ENCODE measurements at regions not wholly inside any gene's neighbourhood (a gene's known extent, or its start where the extent isn't known, plus 50 kb on each side); places are given as distances from the start of the nearest gene placed in this dataset.

DNA sequence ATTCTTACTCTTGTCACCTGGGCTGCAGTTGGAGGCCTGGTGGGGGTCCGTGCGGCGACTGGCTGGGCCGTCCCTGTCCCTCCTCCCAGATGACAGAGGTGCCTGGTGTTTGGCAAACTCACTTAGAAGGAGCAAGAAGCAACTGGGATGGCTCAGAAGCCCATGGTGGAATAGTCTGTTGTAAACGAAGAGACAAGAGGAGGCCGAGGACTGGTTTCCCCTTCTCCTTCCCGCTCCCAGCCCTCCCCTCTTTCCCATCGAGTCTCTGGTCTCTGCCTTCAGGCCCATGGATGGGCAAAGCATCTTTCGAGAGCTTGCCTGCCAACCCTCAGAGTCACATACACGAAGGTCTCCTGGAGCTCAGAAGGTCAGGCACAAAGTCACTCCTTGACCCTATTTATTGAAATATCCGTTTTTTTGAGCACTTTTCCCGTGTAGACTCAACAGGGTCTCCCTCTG lies 364.4 kb downstream of the SEC14L1 start:
- DNase-seq: no peak

DNA sequence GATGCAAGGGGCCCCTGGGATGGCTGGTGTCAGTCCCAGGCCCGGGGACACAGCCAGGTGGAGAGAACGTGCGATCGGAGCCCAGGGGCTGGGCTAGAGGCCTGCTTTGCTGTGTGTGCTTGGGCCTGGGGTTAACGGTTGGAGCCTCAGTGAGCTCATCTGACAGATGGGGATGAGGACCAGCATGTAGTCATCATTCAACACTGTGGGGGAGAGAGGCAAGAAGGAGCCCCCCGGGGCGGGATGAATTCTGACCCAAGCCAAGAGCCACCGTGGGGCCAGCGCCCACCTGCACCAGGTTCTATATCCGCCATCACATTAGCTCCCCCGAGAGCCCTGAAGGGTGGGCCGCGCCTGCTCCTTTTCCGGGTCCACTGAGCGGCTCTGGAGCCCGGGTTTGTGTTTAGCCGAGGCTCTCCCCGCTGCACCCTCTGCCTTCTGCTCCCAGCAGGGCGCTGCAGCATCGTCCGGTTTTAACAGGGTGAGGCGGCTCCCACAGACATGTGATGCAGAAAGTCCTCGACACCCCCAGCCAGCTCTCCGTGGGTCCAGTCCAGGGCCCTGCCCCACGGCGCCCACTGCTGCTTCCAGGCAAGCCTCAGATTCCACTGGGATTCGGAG lies 365.7 kb downstream of the SEC14L1 start:
- no peak for DNase-seq

DNA sequence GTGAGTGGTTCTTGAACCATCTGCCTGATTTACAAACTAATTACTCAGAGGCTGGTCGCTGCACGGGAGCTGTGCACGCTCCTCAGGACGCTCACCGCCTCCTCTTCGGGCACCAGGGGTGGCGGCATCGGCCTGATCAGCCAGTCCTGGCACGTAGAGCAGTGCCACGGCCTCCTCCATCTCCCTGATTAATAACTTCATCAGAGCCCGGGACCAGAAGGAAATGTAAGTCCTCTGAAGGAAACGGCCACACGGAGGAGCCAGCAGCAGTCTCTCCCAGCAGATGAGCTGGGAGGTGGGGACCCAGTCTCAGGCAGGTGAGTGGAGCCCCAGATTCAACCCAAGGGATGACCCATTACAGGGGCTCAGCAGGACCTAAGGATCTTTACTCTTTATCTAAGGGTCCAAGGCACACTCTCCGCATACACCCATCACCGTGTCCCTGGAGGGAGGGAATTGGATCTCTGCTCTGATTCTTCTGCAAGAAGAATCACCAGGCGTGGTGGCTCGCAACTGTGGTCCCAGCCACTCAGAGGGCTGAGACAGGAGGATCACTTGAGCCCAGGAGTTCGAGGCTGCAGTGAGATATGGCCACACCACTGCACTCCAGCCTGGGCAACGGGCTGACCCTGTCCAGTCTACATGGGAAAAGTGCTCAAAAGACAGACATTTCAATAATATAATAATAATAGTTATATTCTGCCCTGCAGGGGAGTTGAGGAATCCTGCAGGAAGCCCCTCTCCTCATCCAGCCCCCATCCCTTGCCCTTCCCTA lies 366.5 kb downstream of the SEC14L1 start:
- DNase-seq: no peak

DNA sequence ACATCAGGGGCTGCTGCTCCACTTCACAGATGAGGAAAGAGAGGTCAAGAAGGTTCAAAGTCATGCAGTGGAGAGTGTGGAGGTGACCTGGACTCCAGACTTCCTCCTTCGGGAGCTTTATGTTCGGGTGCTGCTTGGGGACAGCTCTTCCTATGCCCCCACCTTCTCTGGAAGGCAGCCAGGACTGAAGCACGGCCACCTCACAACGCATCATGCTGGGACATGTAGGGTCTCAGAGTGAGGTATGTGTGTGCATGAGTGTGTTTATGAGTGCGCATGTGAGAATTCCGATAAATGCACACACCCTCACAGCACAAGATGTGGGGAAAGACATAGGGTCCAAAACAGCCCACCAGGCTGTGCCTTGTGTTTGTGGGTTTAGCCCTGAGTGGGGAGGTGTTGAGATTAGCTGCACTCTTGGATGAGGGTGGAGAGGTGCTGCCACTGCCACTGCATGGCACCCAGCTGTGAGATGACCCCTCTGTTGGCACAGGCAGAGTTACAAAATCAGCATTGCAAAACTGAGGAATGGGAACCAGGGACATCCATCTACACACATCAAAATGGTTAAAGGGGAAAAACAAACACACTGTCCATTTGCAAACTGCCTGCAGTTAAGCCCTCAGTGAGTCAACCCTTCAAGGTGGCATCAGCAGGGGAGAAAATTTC lies 367.4 kb downstream of the SEC14L1 start:
- DNase-seq: no peak

DNA sequence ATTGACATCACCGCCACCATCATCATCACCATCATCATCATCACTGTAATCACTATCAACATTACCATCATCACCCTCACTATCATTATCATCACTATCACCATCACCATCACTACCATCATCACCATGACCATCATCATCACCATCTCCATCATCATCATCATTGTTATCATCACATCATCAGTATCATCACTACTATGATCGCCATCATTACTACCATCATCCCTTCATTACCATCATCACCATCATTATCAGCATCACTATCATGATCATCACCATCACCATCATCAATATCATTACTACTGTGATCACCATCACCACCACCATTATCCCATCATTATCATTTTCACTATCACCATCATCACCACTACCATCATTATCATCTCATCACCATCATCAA lies 368.3 kb downstream of the SEC14L1 start:
- no peak for DNase-seq

DNA sequence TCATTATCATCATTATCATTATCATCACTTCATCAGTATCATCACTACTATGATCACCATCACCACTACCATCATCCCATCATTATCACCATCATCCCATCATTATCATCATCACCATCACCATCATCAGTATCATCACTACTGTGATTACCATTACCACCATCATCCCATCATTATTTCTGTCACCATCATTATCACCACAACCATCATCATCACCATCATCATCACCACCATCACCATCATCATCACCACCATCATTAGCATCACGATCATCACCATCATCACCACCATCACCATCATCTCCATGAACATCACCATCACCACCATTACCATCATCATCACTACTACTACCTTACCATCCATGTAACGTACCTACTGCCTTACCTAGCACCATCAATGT lies 368.8 kb downstream of the SEC14L1 start:
- DNase-seq: no peak

DNA sequence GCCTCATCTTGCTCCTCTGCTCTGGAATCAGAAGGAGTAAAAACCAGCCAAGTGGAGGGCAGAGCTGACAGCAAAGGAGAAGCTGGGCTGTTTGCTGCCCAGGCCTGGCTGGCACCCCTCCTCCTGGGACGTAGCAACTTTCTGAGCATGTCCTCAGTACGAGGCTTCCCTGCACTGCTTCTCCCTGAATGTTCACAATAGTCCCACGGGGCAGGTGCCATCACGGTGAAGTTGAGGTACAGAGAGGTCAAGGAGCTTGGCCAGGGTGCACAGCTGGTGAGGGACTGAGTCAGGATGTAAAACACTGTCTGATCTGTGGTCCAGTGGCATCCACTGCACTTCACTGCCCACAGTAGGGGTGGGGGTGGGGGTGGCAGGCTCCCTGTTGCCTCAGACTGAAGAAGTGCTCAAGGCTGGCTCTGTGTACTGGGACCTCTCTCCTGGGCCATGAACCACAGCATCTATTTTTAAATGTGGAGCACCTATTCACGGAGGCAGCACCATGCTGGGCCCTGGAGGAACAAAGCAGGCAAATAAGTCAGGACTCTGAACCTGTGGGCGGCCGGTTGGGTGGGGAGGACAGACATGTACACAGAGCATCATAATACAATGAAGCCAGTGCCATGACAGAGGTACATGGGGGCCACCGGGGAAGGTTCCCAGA lies 369.5 kb downstream of the SEC14L1 start:
- no peak for DNase-seq

DNA sequence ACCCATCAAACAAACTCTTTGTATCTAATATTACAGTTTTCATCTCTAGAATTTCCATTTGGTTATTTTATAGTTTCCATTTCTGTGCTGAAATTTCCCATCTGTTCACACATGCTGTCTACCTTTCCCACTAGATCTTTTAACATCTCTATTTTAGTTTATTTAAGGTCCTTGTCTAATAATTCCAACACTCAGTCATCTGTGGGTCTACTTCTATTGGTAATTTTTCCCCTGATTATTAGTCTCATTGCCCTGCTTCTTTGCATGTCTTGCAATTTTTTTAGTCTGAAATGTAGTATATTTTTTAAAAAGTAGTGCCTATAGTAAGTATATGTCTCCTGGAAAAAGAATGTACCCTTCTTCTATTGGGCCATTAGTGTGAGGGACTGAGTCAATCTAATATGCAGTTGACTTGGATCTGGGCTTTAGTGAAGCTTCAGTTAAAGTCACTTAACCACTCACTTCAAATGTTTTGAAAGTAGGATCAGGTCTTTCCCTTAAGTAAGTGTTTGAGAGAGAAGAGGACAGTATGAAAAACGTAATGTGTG lies 370.8 kb downstream of the SEC14L1 start:
- DNase-seq: no peak

DNA sequence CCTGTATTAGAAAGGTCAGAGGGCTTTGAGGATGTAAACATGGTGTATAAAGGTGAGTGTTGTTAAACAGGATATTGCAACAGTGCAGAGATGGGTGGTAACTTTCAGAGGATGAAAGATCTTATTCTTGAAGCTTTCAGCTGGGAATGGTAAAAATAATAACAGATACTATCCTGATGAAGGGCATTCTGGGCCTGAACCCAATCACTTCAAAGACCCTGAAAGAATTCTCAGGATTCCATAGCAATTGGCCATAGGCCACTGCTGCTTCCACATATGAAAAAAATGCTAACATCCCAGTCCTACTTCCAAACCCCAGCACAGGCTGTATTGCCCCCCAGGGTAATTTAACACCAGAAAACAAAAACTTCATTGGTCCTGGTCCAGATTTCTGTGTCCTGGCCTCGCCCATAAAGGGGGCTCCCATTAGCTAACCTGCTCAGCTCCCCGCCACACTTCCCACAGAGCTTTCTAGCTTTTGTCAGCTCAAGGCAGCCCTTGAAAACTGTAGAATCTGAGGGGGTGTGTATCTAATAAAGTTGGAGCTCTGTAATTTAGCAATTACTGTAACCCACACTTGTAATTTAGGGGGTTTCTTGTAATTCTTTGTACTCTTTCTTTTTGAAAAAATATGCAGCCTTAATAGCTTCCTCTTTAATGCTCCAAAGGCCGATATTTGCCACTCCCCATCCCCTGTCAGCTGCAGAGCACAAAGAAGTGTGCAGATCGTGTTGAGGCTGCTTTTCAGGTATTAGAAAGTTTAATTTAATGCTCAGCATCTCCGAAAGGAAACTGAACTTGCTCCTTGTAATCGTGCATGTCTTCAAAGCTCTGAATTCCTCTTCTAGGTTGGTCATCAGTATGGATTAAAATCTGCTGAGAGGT lies 371.5 kb downstream of the SEC14L1 start:
- no peak for DNase-seq

DNA sequence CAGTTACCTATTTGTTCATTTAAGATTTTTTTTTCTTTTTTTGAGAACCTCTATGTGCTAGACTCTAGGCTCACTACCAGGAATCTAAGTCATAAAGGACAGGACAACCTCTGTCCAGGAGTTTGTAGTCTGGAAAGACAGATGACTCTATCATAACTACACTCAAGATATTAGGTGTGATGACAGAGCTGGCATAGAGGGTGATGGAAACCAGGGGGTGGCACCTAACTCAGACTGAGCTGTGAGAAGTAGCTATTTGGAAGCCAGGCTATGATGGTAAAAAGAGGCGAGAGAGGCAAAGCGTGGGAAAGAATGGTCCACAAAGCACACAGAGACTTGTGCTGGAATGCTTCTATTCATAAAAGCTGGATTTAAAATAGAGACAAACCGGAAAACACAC lies 372.3 kb downstream of the SEC14L1 start:
- no peak for DNase-seq

DNA sequence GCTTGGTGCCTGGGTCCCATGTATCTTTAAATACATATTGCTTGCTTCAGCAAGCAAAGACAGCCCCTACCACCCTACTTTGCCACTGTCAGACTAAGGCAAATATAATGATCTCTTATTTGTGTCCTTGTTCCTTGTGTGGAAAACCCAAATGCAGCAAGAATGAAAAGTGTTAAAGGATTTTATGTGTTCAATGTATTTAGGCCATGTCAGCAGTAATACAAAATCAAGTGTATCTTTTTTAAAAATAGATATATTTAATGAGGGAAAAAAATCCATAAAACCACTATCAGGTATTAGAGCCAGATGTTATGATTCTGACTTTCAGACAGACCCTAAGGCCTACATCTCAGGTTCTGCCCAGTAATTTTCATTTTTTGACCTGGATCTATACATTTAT lies 374.5 kb downstream of the SEC14L1 start:
- DNase-seq: no peak

DNA sequence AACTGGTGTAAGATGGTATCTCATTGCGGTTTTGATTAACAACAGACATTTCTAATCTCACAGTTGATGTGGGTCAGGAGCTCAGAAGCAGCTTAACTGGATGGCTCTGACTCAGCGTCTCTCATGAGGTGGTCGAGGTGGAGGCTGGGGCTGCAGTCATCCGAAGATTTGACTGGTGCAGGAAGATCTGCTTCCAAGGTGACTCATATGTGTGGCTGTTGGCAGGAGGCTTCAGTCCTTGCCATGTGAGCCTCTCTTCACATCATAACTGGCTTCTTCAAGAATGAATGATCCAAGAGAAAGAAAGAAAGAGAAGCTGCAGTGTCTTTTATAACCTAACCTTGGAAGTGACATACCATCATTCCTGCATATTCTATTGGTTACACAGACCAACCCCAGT lies 376.1 kb downstream of the SEC14L1 start:
- DNase-seq: no peak

DNA sequence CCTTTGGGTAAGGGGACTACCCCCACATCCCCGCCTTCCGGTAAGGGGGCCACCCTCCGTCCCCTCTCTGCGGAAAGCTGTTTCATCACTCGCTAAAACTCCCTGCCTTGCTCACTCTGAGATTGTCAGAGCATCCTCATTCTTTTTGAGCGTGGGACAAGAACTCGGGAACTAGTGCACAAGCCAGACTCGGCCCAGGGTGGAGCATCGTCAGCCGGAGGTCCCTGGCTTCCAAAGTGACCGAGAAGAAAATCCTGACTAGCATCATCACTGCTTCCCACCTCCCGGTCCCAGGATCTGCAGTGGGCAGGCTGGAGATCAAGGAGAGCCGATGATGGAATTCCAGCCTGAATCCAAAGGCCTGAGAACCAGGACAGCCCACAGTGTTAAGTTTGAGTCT lies 380.3 kb downstream of the SEC14L1 start:
- no peak for DNase-seq

DNA sequence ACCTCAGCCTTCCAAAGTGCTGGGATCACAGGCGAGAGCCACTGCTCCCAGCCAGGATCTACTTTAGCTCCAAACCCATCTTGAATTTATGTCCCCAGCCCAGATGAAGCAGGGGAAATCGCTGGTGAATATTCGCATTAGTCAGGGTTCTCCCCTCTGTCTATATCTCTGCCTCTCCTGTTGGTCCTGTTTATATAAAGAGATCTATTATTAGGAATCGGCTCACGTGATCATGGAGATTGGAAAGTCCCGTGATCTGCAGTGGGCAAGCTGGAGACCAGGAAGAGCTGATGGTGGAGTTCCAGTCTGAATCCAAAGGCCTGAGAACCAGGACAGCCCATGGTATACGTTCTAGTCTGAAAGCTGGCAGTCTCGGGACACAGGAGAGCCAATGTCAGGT lies 382.8 kb downstream of the SEC14L1 start:
- DNase-seq: no peak

DNA sequence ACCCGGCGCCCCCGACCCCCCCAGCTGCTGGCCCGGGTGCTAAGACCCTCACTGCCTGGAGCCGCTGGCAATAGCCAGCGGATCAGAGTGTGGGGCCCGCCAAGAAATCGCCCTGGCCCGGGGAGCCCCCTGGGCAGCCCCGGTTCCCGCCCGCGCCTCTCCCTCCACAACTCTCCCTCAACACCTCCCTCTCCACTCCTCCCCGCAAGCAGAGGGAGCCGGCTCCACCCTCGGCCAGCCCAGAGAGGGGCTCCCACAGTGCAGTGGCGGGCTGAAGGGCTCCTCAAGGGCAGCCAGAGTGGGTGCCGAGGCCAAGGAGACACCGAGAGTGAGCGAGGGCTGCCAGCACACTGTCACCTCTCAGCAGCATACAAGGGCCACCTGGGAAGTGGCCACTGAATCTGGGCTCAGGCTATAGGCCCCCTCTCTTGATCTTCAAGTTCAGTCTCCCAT lies 385.5 kb downstream of the SEC14L1 start:
- DNase-seq: no peak

DNA sequence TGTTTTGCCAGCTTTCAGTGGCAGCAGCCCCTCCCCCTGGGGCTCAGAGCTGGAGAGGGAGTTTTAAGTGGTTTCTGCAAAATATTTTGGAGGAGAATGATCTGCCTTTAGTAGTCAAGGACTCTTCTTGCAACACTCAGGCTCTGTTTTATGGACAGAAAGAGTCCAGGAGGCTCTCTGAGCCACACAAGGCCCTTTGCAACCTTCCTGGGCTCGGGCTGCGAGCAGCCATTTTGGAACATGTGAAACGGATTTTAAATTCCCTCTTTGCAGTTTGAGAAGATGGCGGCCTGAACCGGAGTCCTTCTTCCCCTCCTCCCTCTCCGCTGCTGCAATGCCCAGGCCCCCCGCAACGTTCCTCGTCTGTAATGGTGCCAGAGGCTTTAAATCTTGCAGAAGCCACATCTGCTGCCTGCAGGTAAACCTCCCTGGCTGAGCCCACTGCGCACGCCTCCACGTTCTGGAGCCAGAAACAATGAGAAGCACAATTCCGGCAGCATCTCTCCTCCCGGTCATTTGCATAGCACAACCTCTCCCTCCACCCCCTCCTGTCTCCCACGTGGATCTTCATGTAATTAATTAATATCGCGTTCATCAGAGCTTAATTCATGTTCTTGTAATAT lies 386.1 kb downstream of the SEC14L1 start:
- DNase-seq: no peak

DNA sequence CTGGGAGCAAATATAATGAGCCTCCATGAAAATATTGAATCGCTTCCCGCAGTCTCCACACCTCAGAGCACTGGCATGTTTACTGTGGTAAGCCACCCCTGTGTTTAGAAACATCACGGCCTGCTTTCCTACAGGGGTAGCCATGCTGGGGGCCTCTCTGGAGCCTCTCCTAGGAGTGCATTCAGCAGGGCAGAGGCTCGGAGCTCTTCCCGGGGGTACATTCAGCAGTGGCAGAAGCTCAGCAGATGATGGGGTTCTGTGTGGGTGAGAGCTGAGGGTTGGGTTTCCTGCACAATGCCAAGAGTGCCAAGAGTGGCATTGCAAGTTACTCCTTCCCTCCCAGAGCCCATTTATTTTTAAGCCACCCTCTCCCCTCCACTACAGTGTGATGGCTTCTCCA lies 386.6 kb downstream of the SEC14L1 start:
- DNase-seq: no peak

DNA sequence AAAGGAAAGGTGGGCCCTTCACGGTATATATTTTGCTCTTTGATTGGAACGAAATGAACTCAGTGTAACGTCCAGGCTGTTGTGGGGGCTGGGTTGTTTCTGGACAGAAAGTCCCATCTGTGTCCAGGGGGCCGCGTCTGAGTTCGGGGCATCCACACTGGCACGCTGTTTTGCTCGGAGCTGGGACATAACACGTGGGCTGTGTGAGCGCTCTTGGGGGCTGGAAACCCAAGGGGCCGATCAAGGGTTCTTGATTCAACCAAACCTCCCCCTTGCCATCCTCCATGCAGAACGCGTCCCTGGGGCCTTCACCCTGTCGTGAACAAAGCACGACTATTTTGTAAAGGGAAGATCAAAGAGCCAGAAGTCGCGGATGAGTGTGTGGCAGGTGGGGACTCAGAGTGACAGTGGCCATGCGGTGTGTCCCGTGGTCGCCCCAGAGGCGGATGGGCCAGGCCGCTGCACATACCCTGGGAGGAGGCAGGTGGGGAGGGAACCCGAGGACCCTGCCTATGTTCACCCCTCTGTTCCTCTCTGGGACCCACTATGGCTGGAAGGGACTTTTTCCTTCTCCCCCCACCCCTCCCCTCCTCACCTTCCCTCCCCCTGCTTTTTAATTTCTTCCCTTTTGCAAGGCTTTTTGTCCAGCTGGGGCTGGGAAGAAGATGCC lies 387.2 kb downstream of the SEC14L1 start:
- DNase-seq: no peak

DNA sequence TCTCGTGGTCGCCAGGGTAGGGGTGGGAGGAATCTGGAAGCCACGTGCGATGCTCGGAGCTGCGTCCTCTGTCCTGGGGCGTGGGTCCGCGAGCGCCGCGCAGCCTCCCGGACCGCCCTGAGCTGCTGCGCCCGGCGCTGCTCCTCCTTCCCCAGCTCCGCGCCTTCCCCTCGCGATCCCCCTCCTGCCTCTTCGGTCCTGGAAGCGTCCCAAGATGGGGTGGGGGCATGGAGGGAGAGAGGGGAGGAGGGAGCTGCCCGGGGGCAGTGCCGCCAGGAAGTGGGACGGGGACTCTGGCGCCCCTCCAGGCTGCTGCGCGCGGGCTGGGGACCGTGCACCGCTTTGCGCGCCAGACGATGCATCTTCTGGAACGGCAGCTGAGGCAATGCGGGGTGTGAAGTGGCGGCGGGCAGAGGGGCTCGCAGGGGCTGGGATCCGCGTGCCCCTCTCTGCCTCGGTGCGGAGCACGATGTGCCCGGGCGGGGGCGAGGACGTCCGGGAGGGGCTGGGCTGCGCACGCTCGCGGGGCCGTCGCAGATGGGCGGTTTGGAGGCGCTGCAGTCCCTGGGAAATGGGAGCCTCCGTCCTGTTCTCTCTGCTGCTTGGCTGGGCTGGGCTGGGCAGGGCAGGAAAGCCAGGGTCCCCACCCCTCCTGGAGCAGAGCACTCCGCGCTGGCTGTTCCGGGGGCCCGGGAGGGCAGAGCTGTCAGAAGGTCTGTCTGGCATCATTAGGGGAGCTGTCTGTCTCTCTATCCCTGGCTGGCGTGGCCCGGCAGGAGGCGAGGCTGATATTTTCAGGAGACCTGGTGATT lies 388.0 kb downstream of the SEC14L1 start:
- no peak for DNase-seq

DNA sequence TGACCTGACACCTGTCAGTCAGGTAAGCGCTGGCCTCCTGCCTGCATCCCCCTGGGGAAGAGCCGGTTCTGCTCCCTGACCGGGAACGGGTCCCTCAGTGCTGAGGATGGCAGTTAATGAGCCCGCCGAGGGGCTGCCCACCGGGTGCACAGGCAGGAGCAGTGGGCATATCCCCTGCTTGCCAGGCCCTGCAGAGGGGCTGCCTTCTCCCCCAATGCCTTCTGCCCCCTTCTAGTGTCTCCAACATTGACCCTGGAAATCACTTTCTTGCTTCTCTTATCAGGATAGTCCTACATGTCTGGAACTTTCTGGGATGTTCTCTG lies 388.5 kb downstream of the SEC14L1 start:
- no peak for DNase-seq

All from inflammatory macrophage (primary cell).